ENCODE measurements at regions not wholly inside any gene's neighbourhood (a gene's known extent, or its start where the extent isn't known, plus 50 kb on each side); places are given as distances from the start of the nearest gene placed in this dataset.
A peak's percentile ranks its signal among the peaks of the same experiment; 100 is the strongest.

DNA sequence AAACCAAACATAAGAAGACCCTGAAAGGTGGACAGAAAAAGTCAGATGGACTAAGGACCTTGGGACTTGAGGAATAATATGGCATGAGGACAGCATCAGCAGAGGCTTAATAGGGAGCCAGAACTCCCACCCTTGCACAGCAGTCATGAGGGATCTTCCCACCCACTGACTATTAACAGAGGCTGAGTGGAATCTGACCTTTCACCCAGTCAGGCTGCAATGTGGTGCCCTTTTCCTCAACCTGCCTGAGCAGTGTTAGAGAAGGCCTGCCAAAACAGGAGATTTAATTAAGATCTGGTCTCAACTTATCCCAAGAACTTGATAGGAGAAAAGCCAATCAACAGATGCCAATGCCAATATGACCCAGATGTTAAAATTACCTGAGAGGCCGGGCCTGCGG, 481.9 kb downstream of the KDM4C start:
- no peak for DNase-seq (ENCODE audit: extremely low read depth in 1 of 11, low read depth in 9 of 11, low spot score in 4 of 11)

GRCh38 chr9:7238247-7238637, 480.5 kb downstream of the KDM4C start:
- no peak for DNase-seq (ENCODE audit: extremely low read depth in 1 of 11, low read depth in 9 of 11, low spot score in 4 of 11)

DNA sequence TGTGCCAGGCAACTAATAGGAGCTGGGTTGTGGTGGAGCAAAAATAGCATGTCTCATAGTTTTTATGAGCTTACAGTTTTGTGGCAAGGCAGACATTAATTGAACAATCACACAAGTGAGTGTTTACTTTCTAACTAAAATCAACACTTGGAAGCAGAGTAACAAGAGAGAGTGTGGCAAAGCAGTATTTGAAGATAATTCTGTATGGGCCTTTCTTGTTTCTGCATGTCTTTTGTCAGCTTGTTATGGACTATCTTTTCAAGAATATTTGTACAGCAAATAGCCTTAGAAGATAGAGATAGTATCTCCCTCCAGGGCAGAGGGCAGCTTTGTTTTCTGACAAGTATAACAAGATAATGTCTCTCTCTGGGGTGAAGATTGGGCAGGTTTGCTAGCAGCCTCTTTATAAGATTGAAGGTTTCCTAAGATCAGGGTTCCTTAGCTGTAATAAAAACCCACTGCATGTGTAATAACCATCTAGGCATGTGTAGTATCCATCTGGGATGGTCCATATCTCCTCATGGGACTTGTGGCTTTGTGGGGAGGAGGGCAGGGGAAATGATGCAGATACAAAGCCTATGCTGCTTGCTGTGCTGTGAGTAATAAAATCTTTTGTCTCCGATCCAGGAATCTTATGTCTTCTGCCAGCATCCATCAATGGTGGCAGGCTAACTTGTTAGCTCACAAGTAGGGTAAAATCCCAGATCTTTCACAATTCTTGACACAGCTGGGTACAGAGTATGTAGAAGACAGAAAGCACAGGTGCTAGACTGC, 479.9 kb downstream of the KDM4C start:
- no peak for DNase-seq (ENCODE audit: extremely low read depth in 1 of 11, low read depth in 9 of 11, low spot score in 4 of 11)

DNA sequence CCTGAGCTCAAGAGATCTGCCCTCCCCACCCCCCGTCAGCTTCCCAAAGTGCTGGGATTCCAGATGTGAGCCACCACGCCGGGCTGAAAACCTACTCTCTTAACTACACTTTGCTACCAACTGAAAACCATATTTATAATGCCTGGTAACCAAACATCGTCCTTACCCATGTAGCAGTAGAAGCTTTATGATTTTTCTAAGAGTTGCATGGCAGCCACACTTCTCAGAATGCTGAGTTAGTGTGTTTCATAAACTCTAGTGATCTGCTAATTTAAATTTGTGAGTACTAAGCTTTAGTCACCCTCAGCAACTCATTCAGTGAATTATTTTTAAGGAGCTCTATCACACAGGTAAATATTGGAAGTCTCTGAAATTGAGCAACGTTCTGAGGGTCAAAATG, 478.4 kb downstream of the KDM4C start:
- DNase-seq (ENCODE audit: extremely low read depth in 1 of 11, low read depth in 9 of 11, low spot score in 4 of 11), result no peak

DNA sequence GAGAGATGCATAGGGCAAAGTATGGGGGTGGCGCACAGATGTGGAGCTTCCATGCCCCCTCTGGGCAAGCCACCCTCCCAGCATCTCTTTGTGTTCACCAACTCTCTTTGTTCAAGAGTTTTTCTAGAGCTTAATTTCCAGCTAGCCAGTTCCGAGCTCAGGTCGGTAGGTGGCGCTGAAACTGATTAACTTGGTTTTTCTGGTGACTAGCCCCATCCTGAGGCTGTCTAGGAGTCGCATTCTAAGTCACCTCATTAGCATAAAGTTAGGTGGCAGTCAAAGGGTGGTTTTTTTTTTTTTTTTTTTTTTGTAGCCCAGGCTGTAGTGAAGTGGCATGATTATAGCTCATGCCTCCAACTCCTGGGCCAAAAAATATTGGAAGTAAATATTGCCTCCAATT, 476.4 kb downstream of the KDM4C start:
- DNase-seq (ENCODE audit: extremely low read depth in 1 of 11, low read depth in 9 of 11, low spot score in 4 of 11), result peak in 1 of 11 donors; percentile 5

DNA sequence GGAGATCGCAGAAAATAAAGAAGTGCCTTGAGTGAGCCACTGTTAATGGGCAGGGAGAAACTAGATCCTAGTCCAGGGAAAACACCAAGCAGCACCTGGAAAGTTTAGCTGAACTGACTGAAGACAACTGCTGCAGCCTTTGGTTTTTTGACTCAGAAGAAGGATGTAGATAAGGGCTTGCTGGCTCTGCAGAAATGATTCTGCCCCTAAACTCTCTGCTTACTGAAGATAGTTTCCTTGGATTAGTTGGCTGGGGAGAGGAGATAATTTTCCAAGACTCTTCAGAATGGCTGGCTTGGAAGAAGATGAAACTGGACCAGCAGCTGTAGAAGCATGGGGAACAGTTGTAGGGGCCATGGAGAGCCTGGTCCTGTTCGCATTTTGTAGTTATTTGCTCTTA, 471.8 kb downstream of the KDM4C start:
- DNase-seq (ENCODE audit: extremely low read depth in 1 of 11, low read depth in 9 of 11, low spot score in 4 of 11), result no peak

DNA sequence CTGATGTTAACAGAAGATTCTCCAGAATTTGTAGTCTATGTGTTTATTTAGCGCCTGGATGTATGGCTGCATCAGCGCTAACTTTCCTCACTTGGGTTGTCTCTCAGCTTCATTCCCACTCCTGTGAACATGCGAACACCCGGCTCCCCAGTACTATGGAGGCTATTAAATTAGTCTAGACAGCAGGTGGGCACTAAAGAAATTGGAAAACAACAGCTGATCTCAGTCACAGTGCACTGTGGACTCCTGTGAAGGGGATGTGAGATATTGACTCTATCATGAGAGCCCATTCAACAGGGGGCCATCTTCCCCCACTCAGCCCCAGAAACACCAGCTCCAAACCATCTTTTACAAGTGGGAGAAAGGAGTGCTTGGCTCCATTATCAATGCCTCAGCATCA, 471.0 kb downstream of the KDM4C start:
- DNase-seq (ENCODE audit: extremely low read depth in 1 of 11, low read depth in 9 of 11, low spot score in 4 of 11), result no peak

- DNase-seq (ENCODE audit: extremely low read depth in 1 of 11, low read depth in 9 of 11, low spot score in 4 of 11), result no peak
Observed at GRCh38 chr9:7227951-7228350, 470.2 kb downstream of the KDM4C start.

- DNase-seq (ENCODE audit: extremely low read depth in 1 of 11, low read depth in 9 of 11, low spot score in 4 of 11), result no peak
Observed at GRCh38 chr9:7226007-7226640, 468.4 kb downstream of the KDM4C start.

Measured in renal cortex interstitium (tissue), 11 donors.